Activated CD4-positive, alpha-beta T cell treated with anti-CD3 and anti-CD28 coated beads, Interleukin-2, amount 50 U/mL, for 16 hours (primary cell): ENCODE measurements at regions not wholly inside any gene's neighbourhood (a gene's known extent, or its start where the extent isn't known, plus 50 kb on each side); places are given as distances from the start of the nearest gene placed in this dataset.

Source experiments
- DNase-seq: peaks from one replicate; pipeline ENCODE4 v3.0.0-alpha.2; 2020

- no peak for DNase-seq
These were observed 539.6 kb upstream of the MMS22L start for GRCh38 chr6:97822632-97823031.

- DNase-seq: no peak
These were observed 558.7 kb upstream of the MMS22L start for GRCh38 chr6:97841763-97842162.

- no peak for DNase-seq
These were observed 559.5 kb upstream of the MMS22L start for GRCh38 chr6:97842521-97842920.

GRCh38 chr6:97849390-97849789 lies 566.4 kb upstream of the MMS22L start:
- DNase-seq: no peak

- no peak for DNase-seq
These were observed 567.6 kb upstream of the MMS22L start for GRCh38 chr6:97850458-97851212.

- DNase-seq: no peak
These were observed 580.7 kb upstream of the MMS22L start for GRCh38 chr6:97863697-97864096.

GRCh38 chr6:97864366-97864765 lies 581.4 kb upstream of the MMS22L start:
- DNase-seq: no peak

GRCh38 chr6:97864826-97865225 lies 581.8 kb upstream of the MMS22L start:
- no peak for DNase-seq

- DNase-seq: no peak
These were observed 582.6 kb upstream of the MMS22L start for GRCh38 chr6:97865612-97866011.

- no peak for DNase-seq
These were observed 583.6 kb upstream of the MMS22L start for GRCh38 chr6:97866616-97867015.

- DNase-seq: no peak
These were observed 584.2 kb upstream of the MMS22L start for GRCh38 chr6:97867177-97867576.

GRCh38 chr6:97870273-97870672 lies 587.3 kb upstream of the MMS22L start:
- no peak for DNase-seq

- DNase-seq: no peak
These were observed 593.7 kb upstream of the MMS22L start for GRCh38 chr6:97876711-97877110.

- no peak for DNase-seq
These were observed 599.7 kb upstream of the MMS22L start for GRCh38 chr6:97882755-97883154.

- no peak for DNase-seq
These were observed 602.3 kb upstream of the MMS22L start for GRCh38 chr6:97885325-97885724.

GRCh38 chr6:97885828-97886227 lies 602.8 kb upstream of the MMS22L start:
- DNase-seq: no peak

- no peak for DNase-seq
These were observed 618.5 kb upstream of the MMS22L start for GRCh38 chr6:97901531-97901930.

GRCh38 chr6:97909380-97909779 lies 626.4 kb upstream of the MMS22L start:
- DNase-seq: no peak

- no peak for DNase-seq
These were observed 630.7 kb upstream of the MMS22L start for GRCh38 chr6:97913721-97914120.

- DNase-seq: no peak
These were observed 631.9 kb upstream of the MMS22L start for GRCh38 chr6:97914912-97915311.

- DNase-seq: no peak
These were observed 632.5 kb upstream of the MMS22L start for GRCh38 chr6:97915537-97915936.

- DNase-seq: no peak
These were observed 634.4 kb upstream of the MMS22L start for GRCh38 chr6:97917369-97917768.

- DNase-seq: no peak
These were observed 636.0 kb upstream of the MMS22L start for GRCh38 chr6:97919046-97919445.

GRCh38 chr6:97919631-97920030 lies 636.6 kb upstream of the MMS22L start:
- no peak for DNase-seq

- DNase-seq: no peak
These were observed 640.2 kb upstream of the MMS22L start for GRCh38 chr6:97923249-97923648.
